Prostate gland (tissue), 2 donors: ENCODE measurements at regions not wholly inside any gene's neighbourhood (a gene's known extent, or its start where the extent isn't known, plus 50 kb on each side); places are given as distances from the start of the nearest gene placed in this dataset.

ENCODE experiments used
- POLR2A ChIP-seq: fragments of 450-650 bp; IDR thresholded peaks from one replicate; pipeline ENCODE4 v1.6.1; 2016; ENCODE audit warnings: antibody characterized with exemption, mild to moderate bottlenecking
- POLR2AphosphoS5 ChIP-seq: sonication (generic); formaldehyde crosslinking; IDR thresholded peaks from one replicate; pipeline ENCODE4 v1.6.1; 2017; ENCODE audit warnings: antibody characterized with exemption
- TF ChIP-seq, protein P1 (sequence below), 4 experiments: fragments of 200-600 bp in 2 of 4; fragments of 450-650 bp in 2 of 4; sonication (generic) in 2 of 4; IDR thresholded peaks; 1 replicate in 3 of 4; 2 replicates in 1 of 4; pipeline ENCODE4 v1.5.1; 2016 to 2019; ENCODE audit warnings: antibody characterized with exemption in 4 of 4, mild to moderate bottlenecking in 2 of 4, moderate library complexity in 2 of 4

DNA sequence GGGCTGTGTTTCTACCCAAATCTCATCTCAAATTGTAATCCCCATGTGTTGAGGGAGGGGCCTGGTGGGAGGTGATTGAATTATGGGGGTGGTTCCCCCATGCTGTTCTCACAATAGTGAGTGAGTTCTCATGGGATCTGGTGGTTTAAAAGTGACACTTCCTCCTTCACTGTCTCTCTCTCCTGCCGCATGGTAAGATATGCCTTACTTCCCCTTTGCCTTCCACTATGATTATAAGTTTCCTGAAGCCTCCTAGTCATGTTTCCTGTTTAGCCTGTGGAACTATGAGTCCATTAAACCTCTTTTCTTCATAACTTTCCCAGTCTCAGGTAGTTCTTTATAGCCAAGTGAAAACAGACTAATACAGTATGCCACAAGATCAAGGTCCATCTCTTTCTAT is 70.0 kb upstream of the MSX1 start:
- TF ChIP-seq POLR2AphosphoS5 (no peak), POLR2A (no peak)
- TF ChIP-seq, protein P1, sequence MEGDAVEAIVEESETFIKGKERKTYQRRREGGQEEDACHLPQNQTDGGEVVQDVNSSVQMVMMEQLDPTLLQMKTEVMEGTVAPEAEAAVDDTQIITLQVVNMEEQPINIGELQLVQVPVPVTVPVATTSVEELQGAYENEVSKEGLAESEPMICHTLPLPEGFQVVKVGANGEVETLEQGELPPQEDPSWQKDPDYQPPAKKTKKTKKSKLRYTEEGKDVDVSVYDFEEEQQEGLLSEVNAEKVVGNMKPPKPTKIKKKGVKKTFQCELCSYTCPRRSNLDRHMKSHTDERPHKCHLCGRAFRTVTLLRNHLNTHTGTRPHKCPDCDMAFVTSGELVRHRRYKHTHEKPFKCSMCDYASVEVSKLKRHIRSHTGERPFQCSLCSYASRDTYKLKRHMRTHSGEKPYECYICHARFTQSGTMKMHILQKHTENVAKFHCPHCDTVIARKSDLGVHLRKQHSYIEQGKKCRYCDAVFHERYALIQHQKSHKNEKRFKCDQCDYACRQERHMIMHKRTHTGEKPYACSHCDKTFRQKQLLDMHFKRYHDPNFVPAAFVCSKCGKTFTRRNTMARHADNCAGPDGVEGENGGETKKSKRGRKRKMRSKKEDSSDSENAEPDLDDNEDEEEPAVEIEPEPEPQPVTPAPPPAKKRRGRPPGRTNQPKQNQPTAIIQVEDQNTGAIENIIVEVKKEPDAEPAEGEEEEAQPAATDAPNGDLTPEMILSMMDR (IDR thresholded peaks at IDR 0.05), result no peak
